Kidney (tissue), 13 donors: ENCODE measurements at regions not wholly inside any gene's neighbourhood (a gene's known extent, or its start where the extent isn't known, plus 50 kb on each side); places are given as distances from the start of the nearest gene placed in this dataset.

Source experiments
- DNase-seq, 5 donors: peaks; one replicate each; pipeline ENCODE4 v3.0.0-alpha.2; 2013 to 2020
- FAIRE-seq: peaks from 2 replicates; lab custom pipeline; 2012; peaks lifted over from hg19 to GRCh38; lab: Jason Lieb, UNC
- H3K27ac ChIP-seq, 2 donors: one replicate each; pipeline ENCODE4 v1.7.0; 2013; ENCODE audit warnings: low read depth in 2 of 2, low read length in 2 of 2, inconsistent platforms in 1 of 2
- H3K27me3 ChIP-seq: one replicate; pipeline ENCODE4 v1.7.1; 2013; ENCODE audit warnings: low read length, inconsistent platforms; ENCODE audit not compliant: control insufficient read depth, insufficient read depth
- H3K36me3 ChIP-seq, 3 donors: one replicate each; pipeline versions ENCODE4 v1.7.0 to v1.7.1; 2013; ENCODE audit warnings: low read length in 3 of 3, control low read depth in 1 of 3, inconsistent platforms in 1 of 3; ENCODE audit not compliant: insufficient read depth in 3 of 3, control insufficient read depth in 2 of 3
- H3K4me1 ChIP-seq, 3 donors: one replicate each; pipeline versions ENCODE4 v1.7.0 to v1.7.1; 2013; ENCODE audit warnings: low read length in 3 of 3, inconsistent platforms in 1 of 3, low read depth in 1 of 3; ENCODE audit not compliant: control insufficient read depth in 2 of 3, insufficient read depth in 2 of 3
- H3K4me3 ChIP-seq, 3 donors: one replicate each; pipeline versions ENCODE4 v1.7.0 to v1.8.1; 2013; ENCODE audit warnings: low read length in 3 of 3, control low read depth in 1 of 3, inconsistent platforms in 1 of 3
- H3K9ac ChIP-seq, 3 donors: one replicate each; pipeline versions ENCODE4 v1.7.0 to v1.7.1; 2013; ENCODE audit warnings: low read length in 3 of 3, control low read depth in 1 of 3, inconsistent platforms in 1 of 3
- H3K9me3 ChIP-seq, 3 donors: one replicate each; pipeline versions ENCODE4 v1.7.0 to v1.7.1; 2013; ENCODE audit warnings: low read length in 3 of 3, control low read depth in 1 of 3, inconsistent platforms in 1 of 3; ENCODE audit not compliant: control insufficient read depth in 2 of 3, insufficient read depth in 1 of 3
- intact Hi-C: fragments of 100-400 bp; cut with DNase I; formaldehyde crosslinking; loops from one replicate; pipeline ENCODE4 v1.11.1; 2022
- TF ChIP-seq, protein P1 (sequence below): IDR thresholded peaks from 3 replicates; pipeline ENCODE4 v1.5.1; 2012; ENCODE audit warnings: mild to moderate bottlenecking, moderate library complexity, borderline replicate concordance; ENCODE audit not compliant: insufficient read depth; ENCODE audit errors: extremely low read depth
- donor health status: control.
- donor health status: control.
- donor health status: control.
- donor health status: control.
- donor health status: control.
- donor health status: DM: yes; HTN: yes; CAD: no.
- donor health status: Normal renal cell carcinoma (clear cell type).

DNA sequence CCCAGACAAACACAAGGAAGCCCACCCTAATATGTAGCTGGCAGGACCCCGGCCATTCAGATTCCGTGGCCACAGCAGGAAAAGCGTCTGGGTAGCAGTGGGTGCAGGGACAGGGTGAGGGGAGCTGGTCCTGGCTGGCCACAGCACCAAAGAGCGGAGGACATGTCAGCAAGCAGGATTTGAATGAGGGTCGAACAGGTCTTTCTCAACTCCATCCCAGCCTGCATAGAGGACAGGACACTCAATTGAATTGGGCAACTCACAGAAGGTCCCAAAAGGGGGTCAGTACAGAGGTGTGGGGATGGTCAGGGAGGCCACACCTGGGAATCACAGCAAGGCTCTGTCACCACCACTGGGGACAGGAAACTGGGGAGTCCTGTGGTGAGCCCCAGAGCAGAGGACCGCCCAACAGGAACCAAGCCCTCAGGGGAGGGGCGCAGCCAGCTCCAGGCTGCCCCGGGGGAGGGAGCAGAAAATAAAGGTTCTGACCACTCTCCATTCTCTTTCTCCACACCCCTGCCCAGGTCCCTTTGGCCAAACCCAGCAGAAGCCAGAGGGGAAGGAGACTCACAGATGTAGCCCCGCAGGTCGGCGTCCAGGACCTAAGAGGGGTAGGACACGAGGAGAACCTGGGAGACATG, 108.7 kb upstream of the PPP2R2D start:
- Histone ChIP-seq H3K9me3 (peaks cover 0 to 2% (median 0%) of the 10 kb centered on the region in 3 donors), H3K36me3 (no peaks in the 10 kb centered on the region), H3K4me1 (no peaks in the 10 kb centered on the region), H3K27ac (no peak overlapping the region), H3K4me3 (no peak overlapping the region), H3K27me3 (no peaks in the 10 kb centered on the region), H3K9ac (no peak overlapping the region)
- DNase-seq (peak in 3 of 5 donors; percentile 1 to 61 (median 16)), FAIRE-seq (no peak)
- TF ChIP-seq, protein P1, sequence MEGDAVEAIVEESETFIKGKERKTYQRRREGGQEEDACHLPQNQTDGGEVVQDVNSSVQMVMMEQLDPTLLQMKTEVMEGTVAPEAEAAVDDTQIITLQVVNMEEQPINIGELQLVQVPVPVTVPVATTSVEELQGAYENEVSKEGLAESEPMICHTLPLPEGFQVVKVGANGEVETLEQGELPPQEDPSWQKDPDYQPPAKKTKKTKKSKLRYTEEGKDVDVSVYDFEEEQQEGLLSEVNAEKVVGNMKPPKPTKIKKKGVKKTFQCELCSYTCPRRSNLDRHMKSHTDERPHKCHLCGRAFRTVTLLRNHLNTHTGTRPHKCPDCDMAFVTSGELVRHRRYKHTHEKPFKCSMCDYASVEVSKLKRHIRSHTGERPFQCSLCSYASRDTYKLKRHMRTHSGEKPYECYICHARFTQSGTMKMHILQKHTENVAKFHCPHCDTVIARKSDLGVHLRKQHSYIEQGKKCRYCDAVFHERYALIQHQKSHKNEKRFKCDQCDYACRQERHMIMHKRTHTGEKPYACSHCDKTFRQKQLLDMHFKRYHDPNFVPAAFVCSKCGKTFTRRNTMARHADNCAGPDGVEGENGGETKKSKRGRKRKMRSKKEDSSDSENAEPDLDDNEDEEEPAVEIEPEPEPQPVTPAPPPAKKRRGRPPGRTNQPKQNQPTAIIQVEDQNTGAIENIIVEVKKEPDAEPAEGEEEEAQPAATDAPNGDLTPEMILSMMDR: no peak
- intact Hi-C loops: no loop called here

- Histone ChIP-seq H3K9me3 (peaks cover 0 to 3% (median 2%) of the 10 kb centered on the region in 3 donors), H3K4me1 (no peaks in the 10 kb centered on the region), H3K27me3 (no peaks in the 10 kb centered on the region), H3K36me3 (no peaks in the 10 kb centered on the region), H3K4me3 (no peak overlapping the region), H3K9ac (no peak overlapping the region), H3K27ac (no peak overlapping the region)
- intact Hi-C loops: no loop called here
- TF ChIP-seq, protein P1: no peak
- FAIRE-seq (no peak), DNase-seq (peak in 3 of 5 donors; percentile 0 to 49 (median 15))
These were observed 108.0 kb upstream of the PPP2R2D start for GRCh38 chr10:131792809-131793208.

- DNase-seq: no peak
- Histone ChIP-seq H3K4me1 (no peaks in the 10 kb centered on the region), H3K36me3 (no peaks in the 10 kb centered on the region), H3K27ac (no peak overlapping the region), H3K9ac (no peak overlapping the region), H3K4me3 (no peak overlapping the region), H3K9me3 (peaks cover 0 to 16% (median 3%) of the 10 kb centered on the region in 3 donors), H3K27me3 (no peaks in the 10 kb centered on the region)
- FAIRE-seq: no peak
- TF ChIP-seq, protein P1: no peak
- intact Hi-C loops: no loop called here
These were observed 105.0 kb upstream of the PPP2R2D start for GRCh38 chr10:131795761-131796160.
